ENCODE measurements at regions not wholly inside any gene's neighbourhood (a gene's known extent, or its start where the extent isn't known, plus 50 kb on each side); places are given as distances from the start of the nearest gene placed in this dataset.

GRCh38 chr2:66340521-66340920 is 94.4 kb upstream of the MEIS1 start:
- H3K36me3 ChIP-seq: no peaks in the 10 kb centered on the region
- WGBS: 50% methylated on average over 5 of the region's 5 CpGs
- no peak for DNase-seq (ENCODE audit: low spot score in 2 of 2)
- no peaks in the 10 kb centered on the region for H3K27me3 ChIP-seq
- H3K4me3 ChIP-seq: no peak overlapping the region
- H3K27ac ChIP-seq: no peak overlapping the region
- H3K4me1 ChIP-seq: no peaks in the 10 kb centered on the region
- TF ChIP-seq POLR2AphosphoS5 (IDR thresholded peaks at IDR 0.05): no peak
- TF ChIP-seq POLR2A (IDR thresholded peaks at IDR 0.05): no peak
- TF ChIP-seq EP300 (IDR thresholded peaks at IDR 0.05): no peak
- TF ChIP-seq, protein P1, sequence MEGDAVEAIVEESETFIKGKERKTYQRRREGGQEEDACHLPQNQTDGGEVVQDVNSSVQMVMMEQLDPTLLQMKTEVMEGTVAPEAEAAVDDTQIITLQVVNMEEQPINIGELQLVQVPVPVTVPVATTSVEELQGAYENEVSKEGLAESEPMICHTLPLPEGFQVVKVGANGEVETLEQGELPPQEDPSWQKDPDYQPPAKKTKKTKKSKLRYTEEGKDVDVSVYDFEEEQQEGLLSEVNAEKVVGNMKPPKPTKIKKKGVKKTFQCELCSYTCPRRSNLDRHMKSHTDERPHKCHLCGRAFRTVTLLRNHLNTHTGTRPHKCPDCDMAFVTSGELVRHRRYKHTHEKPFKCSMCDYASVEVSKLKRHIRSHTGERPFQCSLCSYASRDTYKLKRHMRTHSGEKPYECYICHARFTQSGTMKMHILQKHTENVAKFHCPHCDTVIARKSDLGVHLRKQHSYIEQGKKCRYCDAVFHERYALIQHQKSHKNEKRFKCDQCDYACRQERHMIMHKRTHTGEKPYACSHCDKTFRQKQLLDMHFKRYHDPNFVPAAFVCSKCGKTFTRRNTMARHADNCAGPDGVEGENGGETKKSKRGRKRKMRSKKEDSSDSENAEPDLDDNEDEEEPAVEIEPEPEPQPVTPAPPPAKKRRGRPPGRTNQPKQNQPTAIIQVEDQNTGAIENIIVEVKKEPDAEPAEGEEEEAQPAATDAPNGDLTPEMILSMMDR (IDR thresholded peaks at IDR 0.05): no peak
- H3K9me3 ChIP-seq: no peaks in the 10 kb centered on the region

- H3K4me3 ChIP-seq: no peak overlapping the region
- TF ChIP-seq POLR2A (IDR thresholded peaks at IDR 0.05) (no peak), POLR2AphosphoS5 (IDR thresholded peaks at IDR 0.05) (no peak), EP300 (IDR thresholded peaks at IDR 0.05) (no peak)
- TF ChIP-seq, protein P1 (IDR thresholded peaks at IDR 0.05): no peak
- H3K27ac ChIP-seq: no peak overlapping the region
- H3K4me1 ChIP-seq: peaks cover 9% of the 10 kb centered on the region
- H3K9me3 ChIP-seq: no peaks in the 10 kb centered on the region
- WGBS: 41% methylated on average over 10 of the region's 10 CpGs
- no peaks in the 10 kb centered on the region for H3K27me3 ChIP-seq
- no peak for DNase-seq (ENCODE audit: low spot score in 2 of 2)
- H3K36me3 ChIP-seq: no peaks in the 10 kb centered on the region
Measured at GRCh38 chr2:66334237-66335029, 100.5 kb upstream of the MEIS1 start.

DNA sequence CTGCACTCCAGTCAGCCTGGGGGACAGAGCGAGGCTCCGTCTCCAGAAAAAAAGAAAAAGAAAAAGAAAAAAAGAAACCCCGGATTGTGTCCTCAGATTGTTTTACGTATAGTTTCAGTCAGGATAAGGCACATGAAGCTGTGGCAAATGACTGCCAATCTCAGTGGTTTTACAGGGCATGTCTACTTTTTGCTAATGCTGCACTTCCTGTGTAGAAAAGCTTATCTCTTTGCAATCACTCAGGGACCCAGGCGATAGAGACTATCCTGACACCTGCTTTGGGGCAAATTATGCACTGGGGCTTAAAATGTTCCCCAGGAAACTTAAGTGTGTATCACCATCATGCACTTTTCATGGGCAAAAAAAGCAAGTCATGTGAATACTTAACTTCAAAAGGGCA is 103.7 kb upstream of the MEIS1 start:
- Histone ChIP-seq H3K9me3 (no peaks in the 10 kb centered on the region), H3K27me3 (no peaks in the 10 kb centered on the region), H3K27ac (no peak overlapping the region), H3K36me3 (no peaks in the 10 kb centered on the region), H3K4me3 (no peak overlapping the region), H3K4me1 (peaks cover 9% of the 10 kb centered on the region)
- 85% methylated on average over 5 of the region's 5 CpGs for WGBS
- no peak for TF ChIP-seq POLR2AphosphoS5 (IDR thresholded peaks at IDR 0.05)
- TF ChIP-seq, protein P1 (IDR thresholded peaks at IDR 0.05): no peak
- no peak for TF ChIP-seq POLR2A (IDR thresholded peaks at IDR 0.05)
- TF ChIP-seq EP300 (IDR thresholded peaks at IDR 0.05): no peak
- DNase-seq (ENCODE audit: low spot score in 2 of 2): no peak

DNA sequence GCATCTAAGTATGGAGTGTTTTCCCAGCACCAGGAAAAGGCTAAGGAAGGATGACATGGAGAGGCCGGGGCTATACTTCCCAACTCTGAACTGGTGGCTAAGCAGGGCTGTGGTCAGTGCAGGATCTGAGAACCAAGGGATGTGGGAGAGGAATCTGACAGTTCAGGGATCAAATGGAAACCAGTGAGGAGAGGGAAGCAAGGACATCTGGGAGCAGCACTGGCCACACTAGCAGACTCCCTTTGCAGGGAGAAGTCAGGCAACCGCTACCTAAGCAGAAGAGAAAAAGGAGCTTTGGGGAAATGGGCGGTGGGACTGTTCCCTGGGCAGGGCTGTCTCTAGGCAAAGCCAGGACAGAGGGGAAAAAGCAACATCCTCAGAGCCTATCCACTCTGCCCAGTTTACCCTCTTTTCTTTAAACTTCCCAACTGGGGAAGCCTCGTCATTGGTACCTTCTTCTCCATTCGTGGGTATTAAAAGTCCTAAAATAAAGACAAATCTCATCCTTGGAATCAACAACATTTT is 105.8 kb upstream of the MEIS1 start:
- H3K4me1 ChIP-seq: no peaks in the 10 kb centered on the region
- no peak overlapping the region for H3K27ac ChIP-seq
- no peak overlapping the region for H3K4me3 ChIP-seq
- TF ChIP-seq, protein P1 (IDR thresholded peaks at IDR 0.05): no peak
- TF ChIP-seq POLR2A (IDR thresholded peaks at IDR 0.05): no peak
- TF ChIP-seq POLR2AphosphoS5 (IDR thresholded peaks at IDR 0.05): no peak
- no peak for TF ChIP-seq EP300 (IDR thresholded peaks at IDR 0.05)
- no peak for DNase-seq (ENCODE audit: low spot score in 2 of 2)
- 88% methylated on average over 5 of the region's 5 CpGs for WGBS
- no peaks in the 10 kb centered on the region for H3K36me3 ChIP-seq
- H3K27me3 ChIP-seq: peaks cover 4% of the 10 kb centered on the region
- no peaks in the 10 kb centered on the region for H3K9me3 ChIP-seq

DNA sequence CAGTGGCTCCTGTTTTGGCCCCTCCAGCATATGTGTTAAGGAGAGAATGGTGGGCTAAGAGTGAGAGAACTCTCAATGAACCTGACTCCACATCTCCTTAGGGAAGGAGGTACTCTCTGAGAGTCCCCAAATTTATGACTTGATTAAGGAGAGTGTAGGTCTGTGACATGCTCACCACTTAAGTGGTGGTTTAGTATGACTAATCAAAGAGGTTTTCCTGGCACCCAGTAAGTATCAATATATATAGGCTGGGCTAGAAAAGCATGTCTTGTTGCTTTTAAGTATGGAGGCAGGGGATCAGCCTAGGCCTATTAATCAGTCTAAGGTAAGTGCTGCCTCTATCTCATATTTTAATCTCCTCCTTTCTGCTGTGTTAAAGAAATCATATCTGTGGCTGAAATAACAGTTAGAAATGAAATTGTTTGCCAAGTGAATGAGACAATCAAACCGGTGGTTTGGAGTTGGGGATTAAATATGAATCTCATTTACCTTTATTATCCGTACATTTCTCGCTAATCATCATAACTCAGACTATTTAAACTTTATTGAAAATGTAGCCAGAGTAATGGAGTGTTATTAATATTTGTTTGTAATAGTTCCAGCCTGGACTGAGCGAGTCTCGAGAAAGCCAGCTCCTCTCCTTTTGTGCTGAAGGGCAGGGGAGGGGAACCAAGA is 107.7 kb upstream of the MEIS1 start:
- no peaks in the 10 kb centered on the region for H3K4me1 ChIP-seq
- peaks cover 8% of the 10 kb centered on the region for H3K27me3 ChIP-seq
- H3K4me3 ChIP-seq: no peak overlapping the region
- WGBS: 94% methylated on average over 5 of the region's 5 CpGs
- no peaks in the 10 kb centered on the region for H3K9me3 ChIP-seq
- no peak overlapping the region for H3K27ac ChIP-seq
- DNase-seq (ENCODE audit: low spot score in 2 of 2): no peak
- TF ChIP-seq POLR2A (IDR thresholded peaks at IDR 0.05) (no peak), EP300 (IDR thresholded peaks at IDR 0.05) (no peak), POLR2AphosphoS5 (IDR thresholded peaks at IDR 0.05) (no peak)
- TF ChIP-seq, protein P1 (IDR thresholded peaks at IDR 0.05): no peak
- H3K36me3 ChIP-seq: no peaks in the 10 kb centered on the region

All from suprapubic skin (tissue), 4 donors.